ENCODE measurements at regions not wholly inside any gene's neighbourhood (a gene's known extent, or its start where the extent isn't known, plus 50 kb on each side); places are given as distances from the start of the nearest gene placed in this dataset.
A peak's percentile ranks its signal among the peaks of the same experiment; 100 is the strongest.

GRCh38 chr5:129243039-129243438 lies 148.5 kb downstream of the ISOC1 start:
- Histone ChIP-seq H3K36me3 (ENCODE audit: insufficient read depth, low read length) (no peaks in the 10 kb centered on the region), H3K4me2 (ENCODE audit: low read length) (no peak overlapping the region), H3K27ac (ENCODE audit: low read depth, low read length) (no peak overlapping the region), H4K20me1 (ENCODE audit: insufficient read depth, low read length) (no peaks in the 10 kb centered on the region), H3K4me3 (ENCODE audit: insufficient read depth, low read depth, low read length) (no peak overlapping the region), H3K27me3 (ENCODE audit: insufficient read depth, low read length) (no peaks in the 10 kb centered on the region), H2AFZ (ENCODE audit: low read depth, low read length) (no peak overlapping the region), H3K9me3 (ENCODE audit: insufficient read depth, low read depth, low read length) (no peaks in the 10 kb centered on the region), H3K9ac (ENCODE audit: low read length) (no peak overlapping the region), H3K4me1 (ENCODE audit: insufficient read depth, low read length) (no peaks in the 10 kb centered on the region), H3K79me2 (ENCODE audit: insufficient read depth, low read length) (no peaks in the 10 kb centered on the region)
- no peaks in the 10 kb centered on the region for H3K9me3 Mint-ChIP-seq (ENCODE audit: unreplicated experiment)
- no peak for DNase-seq (ENCODE audit: low read depth)
- no peaks in the 10 kb centered on the region for H3K36me3 Mint-ChIP-seq (ENCODE audit: low read depth, unreplicated experiment)
- no peaks in the 10 kb centered on the region for H3K4me1 Mint-ChIP-seq (ENCODE audit: low read depth, unreplicated experiment)
- H3K4me3 Mint-ChIP-seq (ENCODE audit: unreplicated experiment), result no peak overlapping the region
- H3K27me3 Mint-ChIP-seq (ENCODE audit: low read depth, unreplicated experiment), result no peaks in the 10 kb centered on the region
- no peak overlapping the region for H3K27ac Mint-ChIP-seq (ENCODE audit: unreplicated experiment)
- no peak for FAIRE-seq
- TF ChIP-seq CTCF (IDR thresholded peaks at IDR 0.05; ENCODE audit: insufficient read depth, low read depth, low read length) (no peak), EZH2 (IDR thresholded peaks at IDR 0.05; ENCODE audit: insufficient read depth, low read length) (no peak)

GRCh38 chr5:129244478-129244877 lies 149.9 kb downstream of the ISOC1 start:
- Histone ChIP-seq H2AFZ (ENCODE audit: low read depth, low read length) (no peak overlapping the region), H3K79me2 (ENCODE audit: insufficient read depth, low read length) (no peaks in the 10 kb centered on the region), H3K27ac (ENCODE audit: low read depth, low read length) (no peak overlapping the region), H3K4me2 (ENCODE audit: low read length) (no peak overlapping the region), H3K27me3 (ENCODE audit: insufficient read depth, low read length) (no peaks in the 10 kb centered on the region), H3K4me3 (ENCODE audit: insufficient read depth, low read depth, low read length) (no peak overlapping the region), H4K20me1 (ENCODE audit: insufficient read depth, low read length) (no peaks in the 10 kb centered on the region), H3K36me3 (ENCODE audit: insufficient read depth, low read length) (no peaks in the 10 kb centered on the region), H3K9ac (ENCODE audit: low read length) (no peak overlapping the region), H3K4me1 (ENCODE audit: insufficient read depth, low read length) (no peaks in the 10 kb centered on the region), H3K9me3 (ENCODE audit: insufficient read depth, low read depth, low read length) (no peaks in the 10 kb centered on the region)
- H3K4me3 Mint-ChIP-seq (ENCODE audit: unreplicated experiment), result no peak overlapping the region
- no peaks in the 10 kb centered on the region for H3K27me3 Mint-ChIP-seq (ENCODE audit: low read depth, unreplicated experiment)
- TF ChIP-seq CTCF (IDR thresholded peaks at IDR 0.05; ENCODE audit: insufficient read depth, low read depth, low read length), result no peak
- TF ChIP-seq EZH2 (IDR thresholded peaks at IDR 0.05; ENCODE audit: insufficient read depth, low read length), result no peak
- H3K27ac Mint-ChIP-seq (ENCODE audit: unreplicated experiment), result no peak overlapping the region
- no peaks in the 10 kb centered on the region for H3K4me1 Mint-ChIP-seq (ENCODE audit: low read depth, unreplicated experiment)
- FAIRE-seq (no peak), DNase-seq (ENCODE audit: low read depth) (peak; percentile 6)
- H3K9me3 Mint-ChIP-seq (ENCODE audit: unreplicated experiment), result no peaks in the 10 kb centered on the region
- H3K36me3 Mint-ChIP-seq (ENCODE audit: low read depth, unreplicated experiment), result no peaks in the 10 kb centered on the region

- Histone ChIP-seq H3K9ac (ENCODE audit: low read length) (no peak overlapping the region), H3K9me3 (ENCODE audit: insufficient read depth, low read depth, low read length) (no peaks in the 10 kb centered on the region), H3K79me2 (ENCODE audit: insufficient read depth, low read length) (no peaks in the 10 kb centered on the region), H3K4me3 (ENCODE audit: insufficient read depth, low read depth, low read length) (no peak overlapping the region), H3K27ac (ENCODE audit: low read depth, low read length) (no peak overlapping the region), H3K4me1 (ENCODE audit: insufficient read depth, low read length) (no peaks in the 10 kb centered on the region), H3K36me3 (ENCODE audit: insufficient read depth, low read length) (no peaks in the 10 kb centered on the region), H4K20me1 (ENCODE audit: insufficient read depth, low read length) (no peaks in the 10 kb centered on the region), H2AFZ (ENCODE audit: low read depth, low read length) (no peak overlapping the region), H3K27me3 (ENCODE audit: insufficient read depth, low read length) (no peaks in the 10 kb centered on the region), H3K4me2 (ENCODE audit: low read length) (no peak overlapping the region)
- Mint-ChIP-seq H3K36me3 (ENCODE audit: low read depth, unreplicated experiment) (no peaks in the 10 kb centered on the region), H3K4me3 (ENCODE audit: unreplicated experiment) (no peak overlapping the region), H3K27me3 (ENCODE audit: low read depth, unreplicated experiment) (no peaks in the 10 kb centered on the region), H3K27ac (ENCODE audit: unreplicated experiment) (no peak overlapping the region), H3K4me1 (ENCODE audit: low read depth, unreplicated experiment) (no peaks in the 10 kb centered on the region), H3K9me3 (ENCODE audit: unreplicated experiment) (no peaks in the 10 kb centered on the region)
- DNase-seq (ENCODE audit: low read depth) (no peak), FAIRE-seq (no peak)
- TF ChIP-seq EZH2 (IDR thresholded peaks at IDR 0.05; ENCODE audit: insufficient read depth, low read length) (no peak), CTCF (IDR thresholded peaks at IDR 0.05; ENCODE audit: insufficient read depth, low read depth, low read length) (no peak)
Measured at GRCh38 chr5:129245489-129245888, 150.9 kb downstream of the ISOC1 start.

All from astrocyte (in vitro differentiated cells and primary cell).